Colonic mucosa (tissue), 4 donors: ENCODE measurements at regions not wholly inside any gene's neighbourhood (a gene's known extent, or its start where the extent isn't known, plus 50 kb on each side); places are given as distances from the start of the nearest gene placed in this dataset.

Source experiments
- DNase-seq: peaks from one replicate; pipeline ENCODE4 v3.0.0-alpha.2; 2020
- H3K27ac ChIP-seq: fragments of 200-600 bp; one replicate; pipeline ENCODE4 v1.8.0; 2021
- H3K27me3 ChIP-seq: fragments of 200-600 bp; one replicate; pipeline ENCODE4 v1.8.0; 2021
- H3K36me3 ChIP-seq: fragments of 200-600 bp; one replicate; pipeline ENCODE4 v1.8.0; 2021
- H3K4me1 ChIP-seq: fragments of 200-600 bp; one replicate; pipeline ENCODE4 v1.8.0; 2021; ENCODE audit warnings: mild to moderate bottlenecking
- H3K4me3 ChIP-seq: fragments of 200-600 bp; one replicate; pipeline ENCODE4 v1.8.0; 2021
- H3K9ac ChIP-seq, 2 donors: one replicate each; pipeline ENCODE4 v1.7.0; 2013; ENCODE audit warnings: control low read depth in 2 of 2, low read depth in 2 of 2, low read length in 2 of 2
- H3K9me3 ChIP-seq: fragments of 200-600 bp; one replicate; pipeline ENCODE4 v1.8.0; 2021
- CTCF ChIP-seq: fragments of 200-600 bp; IDR thresholded peaks from one replicate; pipeline ENCODE4 v1.8.0; 2022; ENCODE audit warnings: antibody characterized with exemption, mild to moderate bottlenecking
- intact Hi-C: fragments of 100-400 bp; cut with DNase I; formaldehyde crosslinking; loops from one replicate; pipeline ENCODE4 v1.14.1; 2022
- donor health status: healthy.
- donor health status: DM: no; HTN: no; CAD: no.
- donor health status: DM: no; HTN: no; CAD: no.

DNA sequence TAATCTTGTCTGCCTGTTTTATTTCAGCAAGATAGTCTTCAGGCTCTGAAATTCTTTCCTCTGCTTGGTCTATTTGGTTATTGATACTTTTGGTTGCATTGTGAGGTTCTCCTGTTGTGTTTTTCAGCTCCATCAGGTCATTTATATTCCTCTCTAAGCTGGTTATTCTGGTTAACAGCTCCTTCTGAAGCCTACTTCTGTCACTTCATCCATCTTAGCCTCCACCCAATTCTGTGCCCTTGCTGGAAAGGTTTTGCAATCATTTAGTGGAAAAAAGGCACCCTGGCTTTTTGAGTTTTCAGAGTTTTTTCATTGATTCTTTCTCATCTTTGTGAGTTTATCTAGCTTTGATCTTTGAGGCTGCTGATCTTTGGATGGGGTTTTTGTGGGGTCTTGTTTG lies 647.7 kb downstream of the SPRY1 start:
- H3K9me3 ChIP-seq, result no peaks in the 10 kb centered on the region
- no peak for TF ChIP-seq CTCF
- no peak overlapping the region for H3K9ac ChIP-seq
- H3K4me3 ChIP-seq, result no peak overlapping the region
- DNase-seq, result no peak
- intact Hi-C loops, result no loop called here
- no peaks in the 10 kb centered on the region for H3K36me3 ChIP-seq
- no peaks in the 10 kb centered on the region for H3K27me3 ChIP-seq
- no peaks in the 10 kb centered on the region for H3K4me1 ChIP-seq
- H3K27ac ChIP-seq, result no peak overlapping the region

DNA sequence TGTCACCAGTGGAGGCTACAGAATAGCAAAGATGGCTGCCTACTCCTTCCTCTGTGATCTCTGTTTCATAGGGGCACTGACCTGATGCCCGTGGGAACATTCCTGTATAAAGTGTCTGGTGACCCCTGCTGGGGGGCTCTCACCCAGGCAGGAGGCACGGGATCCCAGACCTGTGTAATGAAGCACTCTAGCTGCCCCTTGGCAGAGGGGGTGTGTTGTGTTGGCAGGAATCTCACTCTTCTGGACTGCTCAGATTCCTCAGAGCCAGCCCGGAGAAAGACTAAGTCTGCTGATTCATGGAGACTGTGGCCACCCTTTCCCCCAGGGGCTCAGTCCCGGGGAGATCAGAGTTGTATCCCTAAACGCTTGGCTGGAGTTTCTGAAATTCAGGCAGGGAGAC lies 648.3 kb downstream of the SPRY1 start:
- no peak for DNase-seq
- Histone ChIP-seq H3K27ac (no peak overlapping the region), H3K27me3 (no peaks in the 10 kb centered on the region), H3K36me3 (no peaks in the 10 kb centered on the region), H3K4me3 (no peak overlapping the region), H3K9me3 (no peaks in the 10 kb centered on the region), H3K9ac (no peak overlapping the region), H3K4me1 (no peaks in the 10 kb centered on the region)
- intact Hi-C loops, result no loop called here
- no peak for TF ChIP-seq CTCF

GRCh38 chr4:124046190-124046589 lies 649.6 kb downstream of the SPRY1 start:
- Histone ChIP-seq H3K9ac (no peak overlapping the region), H3K4me3 (no peak overlapping the region), H3K9me3 (no peaks in the 10 kb centered on the region), H3K4me1 (no peaks in the 10 kb centered on the region), H3K36me3 (no peaks in the 10 kb centered on the region), H3K27me3 (no peaks in the 10 kb centered on the region), H3K27ac (no peak overlapping the region)
- intact Hi-C loops, result no loop called here
- TF ChIP-seq CTCF, result no peak
- DNase-seq, result no peak

- H3K4me3 ChIP-seq, result no peak overlapping the region
- TF ChIP-seq CTCF, result no peak
- DNase-seq, result no peak
- H3K9ac ChIP-seq, result no peak overlapping the region
- H3K27ac ChIP-seq, result no peak overlapping the region
- H3K36me3 ChIP-seq, result no peaks in the 10 kb centered on the region
- H3K4me1 ChIP-seq, result no peaks in the 10 kb centered on the region
- intact Hi-C loops, result no loop called here
- H3K27me3 ChIP-seq, result no peaks in the 10 kb centered on the region
- no peaks in the 10 kb centered on the region for H3K9me3 ChIP-seq
These were observed 657.4 kb downstream of the SPRY1 start for GRCh38 chr4:124053872-124054538.

DNA sequence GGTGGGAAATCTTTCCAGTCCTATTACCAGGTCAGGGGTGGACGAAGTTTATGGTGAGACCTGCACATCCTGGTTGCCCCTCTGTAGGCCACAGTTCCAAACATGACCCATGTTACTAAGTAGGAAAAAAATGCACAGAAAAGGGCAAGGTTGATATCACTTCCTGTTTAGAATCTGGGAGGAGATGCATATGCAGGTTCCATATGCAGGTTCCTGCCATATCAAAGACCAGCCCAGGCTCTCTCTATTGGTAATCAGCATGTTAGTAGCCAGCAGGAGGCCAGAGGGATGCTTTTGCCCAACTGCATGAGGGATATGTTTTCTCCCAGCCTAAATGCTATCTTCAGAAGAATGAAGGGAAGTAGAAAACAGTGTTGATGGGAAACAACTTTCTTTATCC lies 657.2 kb downstream of the ANKRD50 start:
- Histone ChIP-seq H3K27ac (no peak overlapping the region), H3K27me3 (no peaks in the 10 kb centered on the region), H3K9me3 (no peaks in the 10 kb centered on the region), H3K36me3 (no peaks in the 10 kb centered on the region), H3K4me3 (no peak overlapping the region), H3K4me1 (no peaks in the 10 kb centered on the region), H3K9ac (no peak overlapping the region)
- intact Hi-C loops, result no loop called here
- DNase-seq, result no peak
- TF ChIP-seq CTCF, result no peak
